NCI-H2196 treated with DMSO at 0.1 percent for 48 hours (cell line): ENCODE measurements at regions not wholly inside any gene's neighbourhood (a gene's known extent, or its start where the extent isn't known, plus 50 kb on each side); places are given as distances from the start of the nearest gene placed in this dataset.
"Not testable (repeated sequence)": the region's sequence is repeated elsewhere in the genome, so short reads cannot be mapped to it uniquely, and the experiment has no call there.

Experiments used
- DNase-seq: peaks from one replicate; lab custom pipeline; 2025; ENCODE audit not compliant: unreplicated experiment; lab: John Stamatoyannopoulos, UW

GRCh38 chr21:25170681-25171080 is 436.6 kb downstream of the MRPL39 start:
- no peak for DNase-seq

- DNase-seq, result no peak
Measured at GRCh38 chr21:25169370-25169769, 437.9 kb downstream of the MRPL39 start.

GRCh38 chr21:25166904-25167303 is 440.4 kb downstream of the MRPL39 start:
- DNase-seq, result not testable (repeated sequence)

GRCh38 chr21:25161571-25161970 is 445.7 kb downstream of the MRPL39 start:
- DNase-seq, result no peak

GRCh38 chr21:25155020-25155419 is 452.3 kb downstream of the MRPL39 start:
- DNase-seq, result not testable (repeated sequence)

- DNase-seq, result no peak
Measured at GRCh38 chr21:25149022-25149421, 458.3 kb downstream of the MRPL39 start.

GRCh38 chr21:25139414-25139813 is 467.9 kb downstream of the MRPL39 start:
- DNase-seq, result no peak

GRCh38 chr21:25133939-25134338 is 473.3 kb downstream of the MRPL39 start:
- DNase-seq, result no peak

GRCh38 chr21:25127811-25128210 is 479.5 kb downstream of the MRPL39 start:
- DNase-seq, result no peak

- no peak for DNase-seq
Measured at GRCh38 chr21:25127007-25127406, 480.3 kb downstream of the MRPL39 start.

- no peak for DNase-seq
Measured at GRCh38 chr21:25126564-25126963, 480.7 kb downstream of the MRPL39 start.

- no peak for DNase-seq
Measured at GRCh38 chr21:25118648-25119047, 488.6 kb downstream of the MRPL39 start.

GRCh38 chr21:25115021-25115420 is 492.3 kb downstream of the MRPL39 start:
- no peak for DNase-seq

GRCh38 chr21:25107708-25108107 is 499.6 kb downstream of the MRPL39 start:
- DNase-seq, result no peak

- no peak for DNase-seq
Measured at GRCh38 chr21:25103500-25104207, 503.6 kb downstream of the MRPL39 start.

GRCh38 chr21:25097648-25098047 is 509.6 kb downstream of the MRPL39 start:
- DNase-seq, result no peak

- no peak for DNase-seq
Measured at GRCh38 chr21:25094695-25095094, 512.6 kb downstream of the MRPL39 start.

GRCh38 chr21:25092441-25093011 is 514.8 kb downstream of the MRPL39 start:
- no peak for DNase-seq

GRCh38 chr21:25081096-25081495 is 526.2 kb downstream of the MRPL39 start:
- no peak for DNase-seq

- DNase-seq, result no peak
Measured at GRCh38 chr21:25080661-25081060, 526.6 kb downstream of the MRPL39 start.

- no peak for DNase-seq
Measured at GRCh38 chr21:25080141-25080540, 527.1 kb downstream of the MRPL39 start.

GRCh38 chr21:25079053-25079452 is 528.2 kb downstream of the MRPL39 start:
- no peak for DNase-seq

- no peak for DNase-seq
Measured at GRCh38 chr21:25062061-25062460, 545.2 kb downstream of the MRPL39 start.
